AG20443 (cell line): ENCODE measurements at regions not wholly inside any gene's neighbourhood (a gene's known extent, or its start where the extent isn't known, plus 50 kb on each side); places are given as distances from the start of the nearest gene placed in this dataset.
"Not testable (repeated sequence)": the region's sequence is repeated elsewhere in the genome, so short reads cannot be mapped to it uniquely, and the experiment has no call there.

Experiments
- DNase-seq: peaks from one replicate; pipeline ENCODE4 v3.0.0; 2012; ENCODE audit warnings: low spot score, mixed read lengths

- DNase-seq: not testable (repeated sequence)
These were observed 128.4 kb downstream of the TNFRSF13B start for GRCh38 chr17:16843511-16843910.

GRCh38 chr17:16842346-16842745, 129.6 kb downstream of the TNFRSF13B start:
- peak; percentile 9 for DNase-seq

GRCh38 chr17:16841896-16842295, 130.0 kb downstream of the TNFRSF13B start:
- not testable (repeated sequence) for DNase-seq

- DNase-seq: not testable (repeated sequence)
These were observed 131.7 kb downstream of the TNFRSF13B start for GRCh38 chr17:16840219-16840618.

GRCh38 chr17:16839242-16840175, 132.4 kb downstream of the TNFRSF13B start:
- not testable (repeated sequence) for DNase-seq

GRCh38 chr17:16838795-16839194, 133.1 kb downstream of the TNFRSF13B start:
- not testable (repeated sequence) for DNase-seq

- DNase-seq: not testable (repeated sequence)
These were observed 133.6 kb downstream of the TNFRSF13B start for GRCh38 chr17:16838287-16838686.

- DNase-seq: not testable (repeated sequence)
These were observed 134.3 kb downstream of the TNFRSF13B start for GRCh38 chr17:16837468-16838266.

GRCh38 chr17:16836315-16836915, 135.5 kb downstream of the TNFRSF13B start:
- not testable (repeated sequence) for DNase-seq

GRCh38 chr17:16833517-16833916, 138.4 kb downstream of the TNFRSF13B start:
- DNase-seq: not testable (repeated sequence)

- DNase-seq: not testable (repeated sequence)
These were observed 139.1 kb downstream of the TNFRSF13B start for GRCh38 chr17:16832853-16833252.

GRCh38 chr17:16832206-16832605, 139.7 kb downstream of the TNFRSF13B start:
- DNase-seq: not testable (repeated sequence)

GRCh38 chr17:16830770-16831169, 140.7 kb downstream of the CCDC144A start:
- not testable (repeated sequence) for DNase-seq

GRCh38 chr17:16830219-16830618, 140.2 kb downstream of the CCDC144A start:
- DNase-seq: not testable (repeated sequence)
